Hepatocyte (in vitro differentiated cells): ENCODE measurements at regions not wholly inside any gene's neighbourhood (a gene's known extent, or its start where the extent isn't known, plus 50 kb on each side); places are given as distances from the start of the nearest gene placed in this dataset.
A peak's percentile ranks its signal among the peaks of the same experiment; 100 is the strongest.

ENCODE experiments used
- DNase-seq: peaks from one replicate; pipeline ENCODE4 v3.0.0-alpha.2; 2016; ENCODE audit warnings: low spot score
- H2AFZ ChIP-seq: fragments of 200-600 bp; sonication (generic); 2 replicates; pipeline ENCODE4 v1.6.0; 2016; ENCODE audit warnings: antibody characterized with exemption, mild to moderate bottlenecking
- H3K27ac ChIP-seq: fragments of 200-600 bp; sonication (generic); 2 replicates; pipeline ENCODE4 v1.5.1; 2016; ENCODE audit warnings: mild to moderate bottlenecking
- H3K27me3 ChIP-seq: fragments of 200-600 bp; sonication (generic); 2 replicates; pipeline ENCODE4 v1.6.1; 2016
- H3K36me3 ChIP-seq: fragments of 200-600 bp; sonication (generic); replicated peaks from 2 replicates; pipeline ENCODE4 v1.5.1; 2016; ENCODE audit warnings: low read depth; ENCODE audit not compliant: insufficient read depth
- H3K4me1 ChIP-seq: fragments of 200-600 bp; sonication (generic); 2 replicates; pipeline ENCODE4 v1.5.1; 2016; ENCODE audit warnings: mild to moderate bottlenecking, moderate library complexity; ENCODE audit not compliant: insufficient read depth
- H3K4me2 ChIP-seq: fragments of 200-600 bp; sonication (generic); 2 replicates; pipeline ENCODE4 v1.6.0; 2016
- H3K4me3 ChIP-seq: fragments of 200-600 bp; sonication (generic); 2 replicates; pipeline ENCODE4 v1.5.1; 2016; ENCODE audit warnings: mild to moderate bottlenecking
- H3K79me2 ChIP-seq: fragments of 200-600 bp; sonication (generic); 2 replicates; pipeline ENCODE4 v1.6.0; 2017; ENCODE audit warnings: mild to moderate bottlenecking
- H3K9me2 ChIP-seq: fragments of 200-600 bp; sonication (generic); replicated peaks from 2 replicates; pipeline ENCODE4 v1.6.0; 2017; ENCODE audit warnings: mild to moderate bottlenecking; ENCODE audit not compliant: insufficient read depth
- H3K9me3 ChIP-seq: fragments of 200-600 bp; sonication (generic); 2 replicates; pipeline ENCODE4 v1.5.1; 2016; ENCODE audit warnings: low read depth, mild to moderate bottlenecking
- H4K20me1 ChIP-seq: fragments of 200-600 bp; sonication (generic); 2 replicates; pipeline ENCODE4 v1.6.0; 2016; ENCODE audit warnings: mild to moderate bottlenecking; ENCODE audit not compliant: insufficient read depth, poor library complexity, severe bottlenecking
- CTCF ChIP-seq: fragments of 200-600 bp; sonication (generic); IDR thresholded peaks from 2 replicates; pipeline ENCODE4 v1.5.1; 2016; ENCODE audit warnings: antibody characterized with exemption, mild to moderate bottlenecking; ENCODE audit not compliant: poor library complexity
- EZH2 ChIP-seq: fragments of 200-600 bp; sonication (generic); IDR thresholded peaks from 2 replicates; pipeline ENCODE4 v1.6.1; 2016; ENCODE audit warnings: antibody characterized with exemption, mild to moderate bottlenecking, borderline replicate concordance
- EZH2phosphoT487 ChIP-seq: fragments of 200-600 bp; sonication (generic); IDR thresholded peaks from one replicate; pipeline ENCODE4 v1.6.1; 2018; ENCODE audit warnings: antibody characterized with exemption, mild to moderate bottlenecking, low read depth, moderate library complexity; ENCODE audit not compliant: unreplicated experiment, severe bottlenecking
- WGBS: methylation state at CpG from one replicate; pipeline ENCODE4 v1.1.6; 2016; ENCODE audit warnings: low lambda C conversion rate; ENCODE audit errors: missing lambda C conversion rate; 5-methylcytosine and 5-hydroxymethylcytosine counted together

- whole genome bisulfite sequencing: 94% methylated on average over 4 of the region's 4 CpGs
- H3K4me2 ChIP-seq: no peak overlapping the region
- no peaks in the 10 kb centered on the region for H3K4me1 ChIP-seq
- H3K9me2 ChIP-seq: no peaks in the 10 kb centered on the region
- no peaks in the 10 kb centered on the region for H3K36me3 ChIP-seq
- no peak overlapping the region for H3K27ac ChIP-seq
- no peaks in the 10 kb centered on the region for H3K9me3 ChIP-seq
- no peak overlapping the region for H2AFZ ChIP-seq
- TF ChIP-seq EZH2phosphoT487 (no peak), CTCF (no peak), EZH2 (no peak)
- no peaks in the 10 kb centered on the region for H3K79me2 ChIP-seq
- no peak for DNase-seq
- no peak overlapping the region for H3K4me3 ChIP-seq
- no peaks in the 10 kb centered on the region for H4K20me1 ChIP-seq
- H3K27me3 ChIP-seq: peaks cover 5% of the 10 kb centered on the region
Measured at GRCh38 chr1:4532656-4533055, 121.8 kb upstream of the AJAP1 start.

- H3K4me3 ChIP-seq: no peak overlapping the region
- H3K4me2 ChIP-seq: no peak overlapping the region
- H3K9me3 ChIP-seq: no peaks in the 10 kb centered on the region
- 88% methylated on average over 4 of the region's 4 CpGs for WGBS
- no peaks in the 10 kb centered on the region for H3K79me2 ChIP-seq
- H4K20me1 ChIP-seq: no peaks in the 10 kb centered on the region
- DNase-seq: no peak
- no peaks in the 10 kb centered on the region for H3K9me2 ChIP-seq
- no peak overlapping the region for H3K27ac ChIP-seq
- no peaks in the 10 kb centered on the region for H3K36me3 ChIP-seq
- no peaks in the 10 kb centered on the region for H3K4me1 ChIP-seq
- TF ChIP-seq CTCF (no peak), EZH2phosphoT487 (no peak), EZH2 (no peak)
- no peaks in the 10 kb centered on the region for H3K27me3 ChIP-seq
- no peak overlapping the region for H2AFZ ChIP-seq
Measured at GRCh38 chr1:4546911-4547310, 107.5 kb upstream of the AJAP1 start.

- Histone ChIP-seq H3K9me3 (no peaks in the 10 kb centered on the region), H3K27me3 (no peaks in the 10 kb centered on the region), H2AFZ (no peak overlapping the region), H3K9me2 (no peaks in the 10 kb centered on the region), H4K20me1 (no peaks in the 10 kb centered on the region), H3K4me1 (no peaks in the 10 kb centered on the region), H3K27ac (no peak overlapping the region), H3K79me2 (no peaks in the 10 kb centered on the region), H3K36me3 (no peaks in the 10 kb centered on the region), H3K4me2 (no peak overlapping the region), H3K4me3 (no peak overlapping the region)
- peak; percentile 13 for DNase-seq
- 44% methylated on average over 3 of the region's 3 CpGs for WGBS
- TF ChIP-seq EZH2phosphoT487 (no peak), EZH2 (no peak), CTCF (no peak)
Measured at GRCh38 chr1:4549930-4550329, 104.5 kb upstream of the AJAP1 start.

GRCh38 chr1:4550941-4551340 lies 103.5 kb upstream of the AJAP1 start:
- Histone ChIP-seq H3K79me2 (no peaks in the 10 kb centered on the region), H3K9me3 (no peaks in the 10 kb centered on the region), H3K4me1 (no peaks in the 10 kb centered on the region), H3K27ac (no peak overlapping the region), H3K36me3 (no peaks in the 10 kb centered on the region), H4K20me1 (no peaks in the 10 kb centered on the region), H3K4me3 (no peak overlapping the region), H3K9me2 (no peaks in the 10 kb centered on the region), H3K27me3 (no peaks in the 10 kb centered on the region), H2AFZ (no peak overlapping the region), H3K4me2 (no peak overlapping the region)
- WGBS: 22% methylated on average over 2 of the region's 2 CpGs
- DNase-seq: no peak
- TF ChIP-seq EZH2 (no peak), EZH2phosphoT487 (no peak), CTCF (no peak)
